HCT116 (cell line): ENCODE measurements at regions not wholly inside any gene's neighbourhood (a gene's known extent, or its start where the extent isn't known, plus 50 kb on each side); places are given as distances from the start of the nearest gene placed in this dataset.

Source experiments
- ATAC-seq: fragments of 200-7000 bp; cut with Tn5 transposase; 2 replicates; pipeline ENCODE4 v1.9.1; 2020; ENCODE audit warnings: mild to moderate bottlenecking, moderate library complexity
- BruUV-seq: library from RNA; stranded (reverse); fragments of 400-500 nt; replicated peaks from 2 replicates; lab custom pipeline; 2021; lab: Mats Ljungman, UMichigan
- CTCF ChIA-PET: fragments of 300-600 bp; sonication (Branson Sonifier 250); formaldehyde crosslinking; loops from one replicate; lab custom pipeline; 2021; ENCODE audit warnings: antibody characterized with exemption; lab: Charles Lee
- POLR2A ChIA-PET: fragments of 300-600, 350-600 bp; sonication (Branson Sonifier 250); formaldehyde crosslinking; loops from one replicate; lab custom pipeline; 2021; ENCODE audit warnings: antibody characterized with exemption; lab: Charles Lee
- RAD21 ChIA-PET, 2 experiments: fragments of 300-600 bp; sonication (Branson Sonifier 250); formaldehyde crosslinking; loops; one replicate each; lab custom pipeline; 2023; ENCODE audit warnings: low total read pairs in 2 of 2; ENCODE audit not compliant: uncharacterized antibody in 2 of 2, unreplicated experiment in 2 of 2, low non-redundant PET in 1 of 2; lab: Charles Lee
- DNase-seq: peaks from one replicate; pipeline ENCODE4 v3.0.0-alpha.2; 2010; ENCODE audit warnings: low read depth, low spot score
- H2AFZ ChIP-seq: fragments of 200-600 bp; shearing (Covaris generic), sonication (generic); 2 replicates; pipeline ENCODE4 v1.6.1; 2017; ENCODE audit warnings: low read depth, mixed run types, mixed read lengths, antibody characterized with exemption, low read length; ENCODE audit not compliant: poor library complexity, severe bottlenecking
- H3K27ac ChIP-seq: 2 replicates; pipeline ENCODE4 v1.5.1; 2012; ENCODE audit warnings: low read depth, low read length
- H3K27me3 ChIP-seq: fragments of 200-600 bp; sonication (generic); 2 replicates; pipeline ENCODE4 v1.6.1; 2016; ENCODE audit warnings: mixed run types, low read length, mixed read lengths; ENCODE audit not compliant: insufficient read depth
- H3K36me3 ChIP-seq, 2 experiments: fragments of 200-500 bp in 1 of 2; fragments of 200-600 bp in 1 of 2; sonication (Bioruptor generic) in 1 of 2; sonication (generic) in 1 of 2; 2 replicates each; pipeline versions ENCODE4 v1.5.1 to v1.6.1; 2014 to 2016; ENCODE audit warnings: low read length in 2 of 2, inconsistent platforms in 1 of 2, mixed read lengths in 1 of 2, mixed run types in 1 of 2; ENCODE audit not compliant: insufficient read depth in 2 of 2, control insufficient read depth in 1 of 2
- H3K4me1 ChIP-seq, 2 experiments: fragments of 200-600 bp in 1 of 2; sonication (generic) in 1 of 2; 2 replicates each; pipeline versions ENCODE4 v1.5.1 to v1.6.1; 2012 to 2017; ENCODE audit warnings: low read length in 2 of 2, inconsistent platforms in 1 of 2, mild to moderate bottlenecking in 1 of 2, mixed read lengths in 1 of 2, mixed run types in 1 of 2, moderate library complexity in 1 of 2; ENCODE audit not compliant: insufficient read depth in 2 of 2, control insufficient read depth in 1 of 2
- H3K4me2 ChIP-seq: fragments of 200-600 bp; sonication (generic); 2 replicates; pipeline ENCODE4 v1.6.1; 2017; ENCODE audit warnings: mixed run types, low read length, mixed read lengths
- H3K4me3 ChIP-seq, 2 experiments: fragments of 200-600 bp in 1 of 2; sonication (generic) in 1 of 2; replicated peaks in 1 of 2; 2 replicates each; pipeline ENCODE4 v1.5.1; 2011 to 2016; ENCODE audit warnings: low read length in 2 of 2, control low read depth in 1 of 2, low read depth in 1 of 2, mild to moderate bottlenecking in 1 of 2, mixed read lengths in 1 of 2, mixed run types in 1 of 2
- H3K79me2 ChIP-seq: fragments of 200-600 bp; sonication (generic); 2 replicates; pipeline ENCODE4 v1.6.1; 2017; ENCODE audit warnings: mild to moderate bottlenecking, mixed run types, low read length, moderate library complexity, mixed read lengths; ENCODE audit not compliant: insufficient read depth
- H3K9ac ChIP-seq: fragments of 200-600 bp; sonication (generic); 2 replicates; pipeline ENCODE4 v1.6.1; 2016; ENCODE audit warnings: low read length, mixed read lengths
- H3K9me2 ChIP-seq: fragments of 200-600 bp; sonication (generic), shearing (Covaris generic); 2 replicates; pipeline ENCODE4 v1.6.1; 2017; ENCODE audit warnings: mixed run types, mild to moderate bottlenecking, moderate library complexity; ENCODE audit not compliant: insufficient read depth
- H3K9me3 ChIP-seq, 2 experiments: fragments of 200-500 bp in 1 of 2; fragments of 200-600 bp in 1 of 2; sonication (Bioruptor generic) in 1 of 2; sonication (generic) in 1 of 2; 2 replicates each; pipeline ENCODE4 v1.6.1; 2014 to 2017; ENCODE audit warnings: low read length in 2 of 2, mixed read lengths in 2 of 2, inconsistent platforms in 1 of 2, low read depth in 1 of 2, mild to moderate bottlenecking in 1 of 2, mixed run types in 1 of 2, moderate library complexity in 1 of 2; ENCODE audit not compliant: control insufficient read depth in 1 of 2, insufficient read depth in 1 of 2
- H4K20me1 ChIP-seq: fragments of 200-600 bp; sonication (generic), shearing (Covaris generic); 2 replicates; pipeline ENCODE4 v1.6.1; 2017; ENCODE audit warnings: mixed run types, mild to moderate bottlenecking, moderate library complexity; ENCODE audit not compliant: insufficient read depth
- CEBPB ChIP-seq: IDR thresholded peaks from 2 replicates; pipeline ENCODE4 v1.6.1; 2012; ENCODE audit warnings: low read depth
- EGR1 ChIP-seq: IDR thresholded peaks from 2 replicates; pipeline ENCODE4 v1.6.1; 2012; ENCODE audit warnings: low read depth
- ELF1 ChIP-seq: IDR thresholded peaks from 2 replicates; pipeline ENCODE4 v1.6.1; 2012; ENCODE audit warnings: low read depth, borderline replicate concordance
- FOSL1 ChIP-seq: IDR thresholded peaks from 2 replicates; pipeline ENCODE4 v1.6.1; 2012; ENCODE audit warnings: low read depth
- RAD21 ChIP-seq: IDR thresholded peaks from 2 replicates; pipeline ENCODE4 v1.6.1; 2012; ENCODE audit warnings: low read depth, mild to moderate bottlenecking
- SP1 ChIP-seq: IDR thresholded peaks from 2 replicates; pipeline ENCODE4 v1.6.1; 2012; ENCODE audit warnings: low read depth
- TCF7L2 ChIP-seq: IDR thresholded peaks from 2 replicates; pipeline ENCODE4 v1.7.0; 2011; ENCODE audit warnings: borderline replicate concordance, inconsistent platforms; ENCODE audit not compliant: insufficient read depth, insufficient read length; ENCODE audit errors: extremely low read depth
- ZFX ChIP-seq: fragments of 450-650 bp; IDR thresholded peaks from 2 replicates; pipeline ENCODE4 v1.6.1; 2017
- ZNF274 ChIP-seq: fragments of 200-500 bp; sonication (Bioruptor generic); IDR thresholded peaks from 2 replicates; pipeline ENCODE4 v1.6.1; 2014; ENCODE audit warnings: mild to moderate bottlenecking, low read depth, low read length, inconsistent platforms
- intact Hi-C: fragments of 100-400 bp; cut with micrococcal nuclease; formaldehyde crosslinking; loops from 2 replicates; pipeline ENCODE4 v1.10.0; 2022
- TF ChIP-seq, protein P1 (sequence below): IDR thresholded peaks from 2 replicates; pipeline ENCODE4 v1.6.1; 2012
- TF ChIP-seq, protein P2 (sequence below): IDR thresholded peaks from 2 replicates; pipeline ENCODE4 v1.6.1; 2012
- TF ChIP-seq, protein P3 (sequence below), 3 experiments: fragments of 200-600 bp in 1 of 3; sonication (generic) in 1 of 3; IDR thresholded peaks in 2 of 3; conservative IDR thresholded peaks in 1 of 3; 2 replicates each; pipeline ENCODE4 v1.5.1; 2012 to 2017; ENCODE audit warnings: low read depth in 2 of 3, low read length in 2 of 3, antibody characterized with exemption in 1 of 3, borderline replicate concordance in 1 of 3, control low read depth in 1 of 3, mild to moderate bottlenecking in 1 of 3, mixed read lengths in 1 of 3, mixed run types in 1 of 3, moderate library complexity in 1 of 3; ENCODE audit not compliant: insufficient read depth in 1 of 3

DNA sequence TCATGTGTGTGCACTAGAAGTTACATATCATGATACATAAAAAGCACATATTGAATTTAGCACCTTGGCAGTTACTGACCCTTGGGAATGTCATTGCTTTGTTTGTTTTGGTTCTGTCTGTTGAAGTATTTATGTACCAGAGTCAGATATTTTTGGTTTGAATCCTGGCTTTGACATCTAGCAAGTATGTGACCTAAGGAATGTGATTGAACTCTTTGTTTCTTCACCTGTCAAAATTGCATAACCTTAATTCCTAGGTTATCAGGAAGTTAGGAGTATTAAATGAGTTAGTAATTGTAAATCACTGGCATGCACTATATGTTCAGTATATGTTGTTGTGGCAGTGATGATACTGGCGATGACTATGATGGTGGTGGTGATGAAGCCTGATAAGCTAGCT is 1003.5 kb upstream of the NRXN1 start:
- intact Hi-C loops, result no loop called here
- DNase-seq (no peak), ATAC-seq (no peak)
- Histone ChIP-seq H3K79me2 (no peaks in the 10 kb centered on the region), H3K9me3 (no peaks in the 10 kb centered on the region), H2AFZ (no peak overlapping the region), H3K4me2 (no peak overlapping the region), H3K4me1 (peaks cover 0 to 10% of the 10 kb centered on the region in 2 experiments; a peak in 2 of 4 replicates), H3K27me3 (no peaks in the 10 kb centered on the region), H3K9ac (no peak overlapping the region), H4K20me1 (no peaks in the 10 kb centered on the region), H3K4me3 (no peak overlapping the region), H3K36me3 (no peaks in the 10 kb centered on the region), H3K9me2 (no peaks in the 10 kb centered on the region), H3K27ac (no peak overlapping the region)
- CTCF ChIA-PET, result no interaction called here
- BruUV-seq, result no TSS peak
- TF ChIP-seq CEBPB (no peak), RAD21 (no peak), TCF7L2 (no peak), ZFX (no peak), ZNF274 (no peak), SP1 (no peak), ELF1 (no peak), EGR1 (no peak)
- TF ChIP-seq, protein P1, sequence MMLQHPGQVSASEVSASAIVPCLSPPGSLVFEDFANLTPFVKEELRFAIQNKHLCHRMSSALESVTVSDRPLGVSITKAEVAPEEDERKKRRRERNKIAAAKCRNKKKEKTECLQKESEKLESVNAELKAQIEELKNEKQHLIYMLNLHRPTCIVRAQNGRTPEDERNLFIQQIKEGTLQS, result no peak
- TF ChIP-seq, protein P2, sequence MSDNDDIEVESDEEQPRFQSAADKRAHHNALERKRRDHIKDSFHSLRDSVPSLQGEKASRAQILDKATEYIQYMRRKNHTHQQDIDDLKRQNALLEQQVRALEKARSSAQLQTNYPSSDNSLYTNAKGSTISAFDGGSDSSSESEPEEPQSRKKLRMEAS, result no peak
- POLR2A ChIA-PET, result no interaction called here
- RAD21 ChIA-PET, result no interaction called here

DNA sequence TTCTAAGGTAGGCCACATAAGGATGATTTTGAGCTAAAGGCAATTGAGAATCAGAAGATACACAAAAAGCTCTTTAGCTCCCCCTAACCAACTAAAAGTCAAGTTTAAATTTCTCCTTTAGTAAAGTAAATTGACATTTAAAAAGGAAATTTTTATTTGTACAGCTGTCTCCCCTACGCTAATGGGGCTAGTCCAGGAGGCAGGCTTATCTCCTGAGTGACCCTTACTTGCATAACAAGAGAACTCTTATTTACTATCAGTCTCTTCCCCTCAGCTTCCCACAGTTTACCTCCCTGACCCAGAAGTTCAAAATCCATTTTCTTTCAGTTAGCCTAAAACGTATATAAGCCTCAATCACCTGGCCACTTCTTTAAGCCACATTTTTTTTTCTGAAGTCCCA is 1002.8 kb upstream of the NRXN1 start:
- CTCF ChIA-PET, result no interaction called here
- Histone ChIP-seq H3K27me3 (no peaks in the 10 kb centered on the region), H3K36me3 (no peaks in the 10 kb centered on the region), H3K4me3 (no peak overlapping the region), H2AFZ (no peak overlapping the region), H3K4me1 (peaks cover 0 to 10% of the 10 kb centered on the region in 2 experiments; a peak in 2 of 4 replicates), H3K9me2 (no peaks in the 10 kb centered on the region), H3K4me2 (no peak overlapping the region), H4K20me1 (no peaks in the 10 kb centered on the region), H3K27ac (no peak overlapping the region), H3K79me2 (no peaks in the 10 kb centered on the region), H3K9ac (no peak overlapping the region), H3K9me3 (no peaks in the 10 kb centered on the region)
- no peak for DNase-seq
- RAD21 ChIA-PET, result no interaction called here
- no peak for ATAC-seq
- no TSS peak for BruUV-seq
- POLR2A ChIA-PET, result no interaction called here
- no peak for TF ChIP-seq FOSL1
- TF ChIP-seq, protein P3, sequence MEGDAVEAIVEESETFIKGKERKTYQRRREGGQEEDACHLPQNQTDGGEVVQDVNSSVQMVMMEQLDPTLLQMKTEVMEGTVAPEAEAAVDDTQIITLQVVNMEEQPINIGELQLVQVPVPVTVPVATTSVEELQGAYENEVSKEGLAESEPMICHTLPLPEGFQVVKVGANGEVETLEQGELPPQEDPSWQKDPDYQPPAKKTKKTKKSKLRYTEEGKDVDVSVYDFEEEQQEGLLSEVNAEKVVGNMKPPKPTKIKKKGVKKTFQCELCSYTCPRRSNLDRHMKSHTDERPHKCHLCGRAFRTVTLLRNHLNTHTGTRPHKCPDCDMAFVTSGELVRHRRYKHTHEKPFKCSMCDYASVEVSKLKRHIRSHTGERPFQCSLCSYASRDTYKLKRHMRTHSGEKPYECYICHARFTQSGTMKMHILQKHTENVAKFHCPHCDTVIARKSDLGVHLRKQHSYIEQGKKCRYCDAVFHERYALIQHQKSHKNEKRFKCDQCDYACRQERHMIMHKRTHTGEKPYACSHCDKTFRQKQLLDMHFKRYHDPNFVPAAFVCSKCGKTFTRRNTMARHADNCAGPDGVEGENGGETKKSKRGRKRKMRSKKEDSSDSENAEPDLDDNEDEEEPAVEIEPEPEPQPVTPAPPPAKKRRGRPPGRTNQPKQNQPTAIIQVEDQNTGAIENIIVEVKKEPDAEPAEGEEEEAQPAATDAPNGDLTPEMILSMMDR (IDR thresholded peaks at IDR 0.05 in 2 of 3, conservative IDR thresholded peaks at IDR 0.05 in 1 of 3; ENCODE audit: borderline replicate concordance in 1 of 3, insufficient read depth in 1 of 3, low read depth in 2 of 3, low read length in 2 of 3), result 0 out of 6 replicates have a peak, but pooled peaks of 2 of the 3 experiments have one; percentile 6 to 16
- peak; percentile 27 for TF ChIP-seq RAD21
- intact Hi-C loops, result no loop called here
